Activated CD4-positive, alpha-beta T cell treated with anti-CD3 and anti-CD28 coated beads, Interleukin-10, Interleukin-2, amounts not matched to agents 100 ng/mL and 50 ng/mL, durations not matched to agents 16 hours and 8 hours (primary cell): ENCODE measurements at regions not wholly inside any gene's neighbourhood (a gene's known extent, or its start where the extent isn't known, plus 50 kb on each side); places are given as distances from the start of the nearest gene placed in this dataset.

Experiments used
- DNase-seq: peaks from one replicate; pipeline ENCODE4 v3.0.0-alpha.2; 2020

DNA sequence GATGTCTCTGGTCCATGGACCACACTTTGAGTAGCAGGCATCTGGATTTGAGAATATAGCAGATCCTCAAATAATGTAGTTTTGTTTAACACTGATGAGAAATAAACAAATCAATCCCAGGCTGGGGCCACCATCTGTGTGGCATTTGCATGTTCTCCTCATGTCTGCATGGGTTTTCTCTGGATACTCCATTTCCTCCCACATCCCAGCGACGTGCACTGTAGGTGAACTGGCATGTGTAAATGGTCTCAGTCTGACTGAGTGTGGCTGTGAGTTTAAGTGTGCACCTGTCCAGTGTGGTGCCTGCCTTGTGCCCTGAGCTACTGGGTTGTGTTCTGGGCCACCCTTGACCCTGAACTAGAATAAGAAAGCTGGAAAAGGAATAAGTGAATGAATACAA is 66.3 kb upstream of the NANOGP8 start:
- no peak for DNase-seq

- no peak for DNase-seq
Observed at GRCh38 chr15:35150361-35150760, 65.3 kb upstream of the NANOGP8 start.

GRCh38 chr15:35145336-35145735 is 60.2 kb upstream of the NANOGP8 start:
- no peak for DNase-seq

- DNase-seq: no peak
Observed at GRCh38 chr15:35142578-35142977, 57.5 kb upstream of the NANOGP8 start.

- DNase-seq: no peak
Observed at GRCh38 chr15:35141743-35142471, 56.8 kb upstream of the NANOGP8 start.

DNA sequence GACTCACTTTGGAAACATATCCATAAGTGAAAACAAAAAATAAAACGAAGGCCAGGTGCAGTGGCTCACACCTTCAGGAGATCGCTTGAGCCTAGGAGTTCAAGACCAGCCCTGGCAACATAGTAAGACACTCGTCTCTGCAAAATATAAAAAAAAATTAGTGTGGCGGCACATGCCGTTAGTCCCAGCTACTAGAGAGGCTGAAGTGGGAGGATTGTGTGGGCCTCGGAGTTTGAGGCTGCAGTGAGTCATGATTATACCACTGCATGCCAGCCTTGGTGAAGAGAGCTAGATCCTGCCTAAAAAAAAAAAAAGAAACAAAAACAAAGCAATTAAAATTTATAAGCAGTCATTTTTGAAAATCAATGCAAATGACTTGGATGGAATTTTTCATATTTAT is 54.7 kb upstream of the NANOGP8 start:
- DNase-seq: no peak

DNA sequence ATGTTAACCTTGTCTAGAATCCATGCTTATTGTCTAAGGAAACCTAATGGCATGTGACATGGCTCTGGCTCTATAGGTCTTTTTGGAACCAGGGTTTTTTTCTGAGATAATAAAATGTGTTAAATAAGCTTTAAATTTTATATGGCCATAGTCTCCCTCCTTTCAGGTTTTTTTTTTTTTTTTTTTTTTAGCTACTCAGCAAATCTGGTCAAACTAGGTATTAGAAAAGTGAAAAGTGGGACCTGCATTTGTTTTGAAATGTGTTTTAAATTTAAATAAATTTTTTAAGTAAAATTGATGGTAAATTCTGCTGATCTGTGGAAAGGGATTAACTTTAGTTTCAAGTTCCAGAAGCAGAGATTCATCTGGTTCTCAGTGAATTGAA is 52.1 kb upstream of the NANOGP8 start:
- no peak for DNase-seq

DNA sequence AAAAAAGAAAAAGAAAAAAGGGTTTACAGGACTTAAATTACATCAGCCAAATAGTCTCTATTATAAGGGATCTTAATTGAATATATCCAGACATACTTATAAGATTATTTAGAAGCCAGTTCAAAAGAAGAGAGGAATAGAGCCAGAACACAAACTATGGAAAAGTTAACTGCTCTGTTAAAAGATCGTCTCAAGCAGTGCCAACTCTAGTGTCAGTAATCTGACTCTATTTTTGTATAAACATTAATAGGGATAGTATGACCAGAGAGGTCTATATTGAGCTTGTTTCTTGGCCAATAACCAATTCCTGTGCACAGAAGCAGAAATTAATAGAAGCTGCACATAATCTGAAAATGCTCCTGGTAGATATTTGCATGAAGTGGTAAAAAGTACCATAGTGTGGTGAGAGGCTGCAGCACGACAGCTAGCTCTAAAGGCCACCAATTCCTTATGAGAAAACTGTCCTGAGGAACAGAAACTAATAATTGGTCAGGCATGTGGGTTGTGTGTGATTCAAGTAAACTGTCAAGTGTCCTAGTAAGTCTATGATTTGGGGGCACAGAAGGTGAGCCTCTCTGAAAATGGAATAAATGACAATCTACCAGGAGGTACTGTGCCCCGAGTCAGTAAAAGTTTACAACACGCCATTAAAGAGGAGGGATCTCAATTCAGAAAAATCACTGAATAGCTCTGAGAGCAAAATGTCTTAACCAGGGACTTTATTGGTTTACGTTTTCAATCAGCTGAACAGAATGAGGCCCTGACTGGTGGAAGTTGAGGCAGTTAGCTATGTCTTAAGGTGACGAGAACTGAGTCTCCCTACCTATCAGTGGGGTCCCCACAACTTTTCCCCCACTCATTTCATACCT is 51.5 kb upstream of the NANOGP8 start:
- DNase-seq: no peak
